ENCODE measurements at regions not wholly inside any gene's neighbourhood (a gene's known extent, or its start where the extent isn't known, plus 50 kb on each side); places are given as distances from the start of the nearest gene placed in this dataset.

GRCh38 chr20:39233755-39234154, 271.6 kb downstream of the DHX35 start:
- TF ChIP-seq EZH2 (IDR thresholded peaks at IDR 0.05; ENCODE audit: low read length, unreplicated experiment) = no peak
- no peak for TF ChIP-seq CTCF (conservative IDR thresholded peaks at IDR 0.05; ENCODE audit: low read depth, low read length)
